ENCODE measurements at regions not wholly inside any gene's neighbourhood (a gene's known extent, or its start where the extent isn't known, plus 50 kb on each side); places are given as distances from the start of the nearest gene placed in this dataset.

DNA sequence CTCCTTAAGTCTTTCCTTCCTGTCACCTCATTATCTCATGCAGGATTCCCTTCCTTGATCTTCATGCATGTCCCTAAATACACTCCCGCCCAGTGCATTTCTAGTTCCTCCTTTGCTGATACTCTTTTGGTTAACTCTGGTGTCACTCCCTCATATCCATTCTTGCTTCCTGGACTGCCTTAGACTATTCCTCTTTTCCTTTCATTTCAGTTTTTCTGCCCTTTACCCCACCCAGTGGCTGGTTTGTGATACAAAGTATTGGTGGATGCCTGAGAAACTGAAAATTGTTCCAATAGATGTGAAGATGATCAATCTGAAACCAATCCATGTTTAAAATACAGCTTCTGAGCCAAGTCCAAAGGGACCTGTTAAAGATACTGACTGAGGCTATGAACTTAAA, 553.8 kb upstream of the CAMK1G start (continued):
- TF ChIP-seq, protein P1, sequence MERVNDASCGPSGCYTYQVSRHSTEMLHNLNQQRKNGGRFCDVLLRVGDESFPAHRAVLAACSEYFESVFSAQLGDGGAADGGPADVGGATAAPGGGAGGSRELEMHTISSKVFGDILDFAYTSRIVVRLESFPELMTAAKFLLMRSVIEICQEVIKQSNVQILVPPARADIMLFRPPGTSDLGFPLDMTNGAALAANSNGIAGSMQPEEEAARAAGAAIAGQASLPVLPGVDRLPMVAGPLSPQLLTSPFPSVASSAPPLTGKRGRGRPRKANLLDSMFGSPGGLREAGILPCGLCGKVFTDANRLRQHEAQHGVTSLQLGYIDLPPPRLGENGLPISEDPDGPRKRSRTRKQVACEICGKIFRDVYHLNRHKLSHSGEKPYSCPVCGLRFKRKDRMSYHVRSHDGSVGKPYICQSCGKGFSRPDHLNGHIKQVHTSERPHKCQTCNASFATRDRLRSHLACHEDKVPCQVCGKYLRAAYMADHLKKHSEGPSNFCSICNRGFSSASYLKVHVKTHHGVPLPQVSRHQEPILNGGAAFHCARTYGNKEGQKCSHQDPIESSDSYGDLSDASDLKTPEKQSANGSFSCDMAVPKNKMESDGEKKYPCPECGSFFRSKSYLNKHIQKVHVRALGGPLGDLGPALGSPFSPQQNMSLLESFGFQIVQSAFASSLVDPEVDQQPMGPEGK (tag by site-specific recombination; IDR thresholded peaks at IDR 0.05), result no peak
- TF ChIP-seq SP2 (tag by site-specific recombination; IDR thresholded peaks at IDR 0.05) (no peak), OSR2 (tag by site-specific recombination; IDR thresholded peaks at IDR 0.05) (no peak), REPIN1 (tag by site-specific recombination; IDR thresholded peaks at IDR 0.05; ENCODE audit: low read depth) (no peak), ZNF223 (tag by site-specific recombination; IDR thresholded peaks at IDR 0.05) (no peak), ZNF624 (tag by site-specific recombination; IDR thresholded peaks at IDR 0.05) (no peak), ZNF560 (tag by site-specific recombination; IDR thresholded peaks at IDR 0.05; ENCODE audit: borderline replicate concordance) (no peak), ZNF473 (tag by site-specific recombination; IDR thresholded peaks at IDR 0.05) (no peak), ZNF211 (tag by site-specific recombination; IDR thresholded peaks at IDR 0.05; ENCODE audit: low read depth) (no peak), ZNF140 (tag by site-specific recombination; IDR thresholded peaks at IDR 0.05) (no peak)
- TF ChIP-seq, protein P2, sequence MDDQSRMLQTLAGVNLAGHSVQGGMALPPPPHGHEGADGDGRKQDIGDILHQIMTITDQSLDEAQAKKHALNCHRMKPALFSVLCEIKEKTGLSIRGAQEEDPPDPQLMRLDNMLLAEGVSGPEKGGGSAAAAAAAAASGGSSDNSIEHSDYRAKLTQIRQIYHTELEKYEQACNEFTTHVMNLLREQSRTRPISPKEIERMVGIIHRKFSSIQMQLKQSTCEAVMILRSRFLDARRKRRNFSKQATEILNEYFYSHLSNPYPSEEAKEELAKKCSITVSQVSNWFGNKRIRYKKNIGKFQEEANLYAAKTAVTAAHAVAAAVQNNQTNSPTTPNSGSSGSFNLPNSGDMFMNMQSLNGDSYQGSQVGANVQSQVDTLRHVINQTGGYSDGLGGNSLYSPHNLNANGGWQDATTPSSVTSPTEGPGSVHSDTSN (CRISPR knock-in tag; IDR thresholded peaks at IDR 0.05), result no peak
- TF ChIP-seq, protein P3, sequence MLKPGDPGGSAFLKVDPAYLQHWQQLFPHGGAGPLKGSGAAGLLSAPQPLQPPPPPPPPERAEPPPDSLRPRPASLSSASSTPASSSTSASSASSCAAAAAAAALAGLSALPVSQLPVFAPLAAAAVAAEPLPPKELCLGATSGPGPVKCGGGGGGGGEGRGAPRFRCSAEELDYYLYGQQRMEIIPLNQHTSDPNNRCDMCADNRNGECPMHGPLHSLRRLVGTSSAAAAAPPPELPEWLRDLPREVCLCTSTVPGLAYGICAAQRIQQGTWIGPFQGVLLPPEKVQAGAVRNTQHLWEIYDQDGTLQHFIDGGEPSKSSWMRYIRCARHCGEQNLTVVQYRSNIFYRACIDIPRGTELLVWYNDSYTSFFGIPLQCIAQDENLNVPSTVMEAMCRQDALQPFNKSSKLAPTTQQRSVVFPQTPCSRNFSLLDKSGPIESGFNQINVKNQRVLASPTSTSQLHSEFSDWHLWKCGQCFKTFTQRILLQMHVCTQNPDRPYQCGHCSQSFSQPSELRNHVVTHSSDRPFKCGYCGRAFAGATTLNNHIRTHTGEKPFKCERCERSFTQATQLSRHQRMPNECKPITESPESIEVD (tag by site-specific recombination; IDR thresholded peaks at IDR 0.05), result no peak
- TF ChIP-seq, protein P4, sequence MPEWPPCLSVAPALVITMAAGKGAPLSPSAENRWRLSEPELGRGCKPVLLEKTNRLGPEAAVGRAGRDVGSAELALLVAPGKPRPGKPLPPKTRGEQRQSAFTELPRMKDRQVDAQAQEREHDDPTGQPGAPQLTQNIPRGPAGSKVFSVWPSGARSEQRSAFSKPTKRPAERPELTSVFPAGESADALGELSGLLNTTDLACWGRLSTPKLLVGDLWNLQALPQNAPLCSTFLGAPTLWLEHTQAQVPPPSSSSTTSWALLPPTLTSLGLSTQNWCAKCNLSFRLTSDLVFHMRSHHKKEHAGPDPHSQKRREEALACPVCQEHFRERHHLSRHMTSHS (tag by site-specific recombination; IDR thresholded peaks at IDR 0.05), result no peak
- TF ChIP-seq, protein P5, sequence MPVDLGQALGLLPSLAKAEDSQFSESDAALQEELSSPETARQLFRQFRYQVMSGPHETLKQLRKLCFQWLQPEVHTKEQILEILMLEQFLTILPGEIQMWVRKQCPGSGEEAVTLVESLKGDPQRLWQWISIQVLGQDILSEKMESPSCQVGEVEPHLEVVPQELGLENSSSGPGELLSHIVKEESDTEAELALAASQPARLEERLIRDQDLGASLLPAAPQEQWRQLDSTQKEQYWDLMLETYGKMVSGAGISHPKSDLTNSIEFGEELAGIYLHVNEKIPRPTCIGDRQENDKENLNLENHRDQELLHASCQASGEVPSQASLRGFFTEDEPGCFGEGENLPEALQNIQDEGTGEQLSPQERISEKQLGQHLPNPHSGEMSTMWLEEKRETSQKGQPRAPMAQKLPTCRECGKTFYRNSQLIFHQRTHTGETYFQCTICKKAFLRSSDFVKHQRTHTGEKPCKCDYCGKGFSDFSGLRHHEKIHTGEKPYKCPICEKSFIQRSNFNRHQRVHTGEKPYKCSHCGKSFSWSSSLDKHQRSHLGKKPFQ (tag by site-specific recombination; IDR thresholded peaks at IDR 0.05), result no peak

DNA sequence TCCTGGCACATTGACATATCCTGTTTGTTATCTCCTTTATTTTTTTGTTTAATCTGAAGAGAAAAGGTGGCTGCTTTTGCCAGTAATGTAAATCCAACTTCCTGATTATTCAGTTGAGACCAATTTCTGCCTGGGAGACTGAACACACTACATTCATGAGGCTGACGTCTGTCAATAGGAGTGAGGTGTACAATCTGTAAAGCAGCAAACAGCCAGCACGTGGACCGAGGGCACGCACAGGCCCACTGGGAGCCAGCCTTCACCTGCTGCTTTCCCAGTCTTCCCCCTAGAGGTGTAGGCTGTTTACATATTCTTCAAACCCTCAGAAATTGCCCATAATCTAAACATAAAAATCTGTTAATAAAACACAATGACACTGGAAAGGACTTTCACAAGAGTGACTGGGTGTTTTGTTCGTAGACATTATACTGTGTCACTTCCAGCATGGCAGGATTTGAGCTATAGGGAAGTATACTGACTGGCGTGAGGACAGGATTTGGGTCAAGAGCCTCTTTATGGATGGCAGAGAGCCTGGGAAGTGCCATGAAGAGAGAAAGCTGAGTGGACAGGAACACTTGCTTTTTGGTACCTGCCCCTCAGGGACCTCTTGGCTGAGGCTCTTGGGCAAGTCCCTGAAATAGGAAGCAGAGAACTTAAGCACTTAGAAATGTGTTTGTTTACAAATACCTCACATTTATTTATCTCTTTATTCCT, 552.9 kb upstream of the CAMK1G start:
- no peak overlapping the region for H3K4me3 ChIP-seq (ENCODE audit: low read depth, low read length)
- H3K27ac ChIP-seq (ENCODE audit: extremely low read depth, low read depth, low read length), result no peak overlapping the region
- no peaks in the 10 kb centered on the region for H3K9me3 ChIP-seq (ENCODE audit: control insufficient read depth, insufficient read depth, low read depth, low read length)
- ChIA-PET CTCF (no interaction called here), POLR2A (no interaction called here)
- H3K36me3 ChIP-seq (ENCODE audit: control insufficient read depth in 2 of 2, insufficient read depth in 1 of 2, low read length in 2 of 2), result no peaks in the 10 kb centered on the region
- H3K4me1 ChIP-seq (ENCODE audit: control insufficient read depth, insufficient read depth, low read length), result no peaks in the 10 kb centered on the region
- TF ChIP-seq ZNF596 (tag by site-specific recombination; IDR thresholded peaks at IDR 0.05) (no peak), ZNF677 (tag by site-specific recombination; IDR thresholded peaks at IDR 0.05) (no peak), SETDB1 (IDR thresholded peaks at IDR 0.05; ENCODE audit: insufficient read length, low read length) (no peak), ZNF23 (tag by site-specific recombination; IDR thresholded peaks at IDR 0.05; ENCODE audit: borderline replicate concordance) (no peak), ZNF169 (tag by site-specific recombination; IDR thresholded peaks at IDR 0.05) (no peak), ZNF585B (tag by site-specific recombination; IDR thresholded peaks at IDR 0.05) (no peak)
- TF ChIP-seq, protein P6, sequence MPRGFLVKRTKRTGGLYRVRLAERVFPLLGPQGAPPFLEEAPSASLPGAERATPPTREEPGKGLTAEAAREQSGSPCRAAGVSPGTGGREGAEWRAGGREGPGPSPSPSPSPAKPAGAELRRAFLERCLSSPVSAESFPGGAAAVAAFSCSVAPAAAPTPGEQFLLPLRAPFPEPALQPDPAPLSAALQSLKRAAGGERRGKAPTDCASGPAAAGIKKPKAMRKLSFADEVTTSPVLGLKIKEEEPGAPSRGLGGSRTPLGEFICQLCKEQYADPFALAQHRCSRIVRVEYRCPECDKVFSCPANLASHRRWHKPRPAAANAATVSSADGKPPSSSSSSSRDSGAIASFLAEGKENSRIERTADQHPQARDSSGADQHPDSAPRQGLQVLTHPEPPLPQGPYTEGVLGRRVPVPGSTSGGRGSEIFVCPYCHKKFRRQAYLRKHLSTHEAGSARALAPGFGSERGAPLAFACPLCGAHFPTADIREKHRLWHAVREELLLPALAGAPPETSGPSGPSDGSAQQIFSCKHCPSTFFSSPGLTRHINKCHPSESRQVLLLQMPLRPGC (tag by site-specific recombination; IDR thresholded peaks at IDR 0.05), result no peak
- TF ChIP-seq, protein P7, sequence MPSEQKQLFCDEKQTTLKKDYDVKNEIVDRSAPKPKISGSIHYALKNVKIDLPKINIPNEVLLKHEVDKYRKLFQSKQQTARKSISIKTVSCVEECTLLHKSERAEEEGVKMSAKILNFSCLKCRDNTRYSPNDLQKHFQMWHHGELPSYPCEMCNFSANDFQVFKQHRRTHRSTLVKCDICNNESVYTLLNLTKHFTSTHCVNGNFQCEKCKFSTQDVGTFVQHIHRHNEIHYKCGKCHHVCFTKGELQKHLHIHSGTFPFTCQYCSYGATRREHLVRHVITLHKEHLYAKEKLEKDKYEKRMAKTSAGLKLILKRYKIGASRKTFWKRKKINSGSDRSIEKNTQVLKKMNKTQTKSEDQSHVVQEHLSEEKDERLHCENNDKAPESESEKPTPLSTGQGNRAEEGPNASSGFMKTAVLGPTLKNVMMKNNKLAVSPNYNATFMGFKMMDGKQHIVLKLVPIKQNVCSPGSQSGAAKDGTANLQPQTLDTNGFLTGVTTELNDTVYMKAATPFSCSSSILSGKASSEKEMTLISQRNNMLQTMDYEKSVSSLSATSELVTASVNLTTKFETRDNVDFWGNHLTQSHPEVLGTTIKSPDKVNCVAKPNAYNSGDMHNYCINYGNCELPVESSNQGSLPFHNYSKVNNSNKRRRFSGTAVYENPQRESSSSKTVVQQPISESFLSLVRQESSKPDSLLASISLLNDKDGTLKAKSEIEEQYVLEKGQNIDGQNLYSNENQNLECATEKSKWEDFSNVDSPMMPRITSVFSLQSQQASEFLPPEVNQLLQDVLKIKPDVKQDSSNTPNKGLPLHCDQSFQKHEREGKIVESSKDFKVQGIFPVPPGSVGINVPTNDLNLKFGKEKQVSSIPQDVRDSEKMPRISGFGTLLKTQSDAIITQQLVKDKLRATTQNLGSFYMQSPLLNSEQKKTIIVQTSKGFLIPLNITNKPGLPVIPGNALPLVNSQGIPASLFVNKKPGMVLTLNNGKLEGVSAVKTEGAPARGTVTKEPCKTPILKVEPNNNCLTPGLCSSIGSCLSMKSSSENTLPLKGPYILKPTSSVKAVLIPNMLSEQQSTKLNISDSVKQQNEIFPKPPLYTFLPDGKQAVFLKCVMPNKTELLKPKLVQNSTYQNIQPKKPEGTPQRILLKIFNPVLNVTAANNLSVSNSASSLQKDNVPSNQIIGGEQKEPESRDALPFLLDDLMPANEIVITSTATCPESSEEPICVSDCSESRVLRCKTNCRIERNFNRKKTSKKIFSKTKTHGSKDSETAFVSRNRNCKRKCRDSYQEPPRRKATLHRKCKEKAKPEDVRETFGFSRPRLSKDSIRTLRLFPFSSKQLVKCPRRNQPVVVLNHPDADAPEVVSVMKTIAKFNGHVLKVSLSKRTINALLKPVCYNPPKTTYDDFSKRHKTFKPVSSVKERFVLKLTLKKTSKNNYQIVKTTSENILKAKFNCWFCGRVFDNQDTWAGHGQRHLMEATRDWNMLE (tag by site-specific recombination; conservative IDR thresholded peaks at IDR 0.05; ENCODE audit: low read depth), result no peak
